ENCODE measurements at regions not wholly inside any gene's neighbourhood (a gene's known extent, or its start where the extent isn't known, plus 50 kb on each side); places are given as distances from the start of the nearest gene placed in this dataset.
A peak's percentile ranks its signal among the peaks of the same experiment; 100 is the strongest.

GRCh38 chr13:26929971-26930730 lies 169.6 kb upstream of the GPR12 start:
- peak; percentile 47 for DNase-seq

GRCh38 chr13:26927511-26927910 lies 166.9 kb upstream of the GPR12 start:
- DNase-seq: no peak

- DNase-seq: no peak
Observed at GRCh38 chr13:26926371-26926770, 165.8 kb upstream of the GPR12 start.

GRCh38 chr13:26923824-26924605 lies 163.4 kb upstream of the GPR12 start:
- no peak for DNase-seq

GRCh38 chr13:26921918-26922317 lies 161.3 kb upstream of the GPR12 start:
- DNase-seq: no peak

- no peak for DNase-seq
Observed at GRCh38 chr13:26920614-26921355, 160.2 kb upstream of the GPR12 start.

GRCh38 chr13:26919732-26920131 lies 159.1 kb upstream of the GPR12 start:
- DNase-seq: no peak

GRCh38 chr13:26919311-26919710 lies 158.7 kb upstream of the GPR12 start:
- DNase-seq: no peak

GRCh38 chr13:26914624-26915023 lies 154.0 kb upstream of the GPR12 start:
- no peak for DNase-seq

GRCh38 chr13:26914148-26914547 lies 153.6 kb upstream of the GPR12 start:
- DNase-seq: no peak

GRCh38 chr13:26910754-26911465 lies 150.3 kb upstream of the GPR12 start:
- DNase-seq: no peak

GRCh38 chr13:26909477-26909876 lies 148.9 kb upstream of the GPR12 start:
- no peak for DNase-seq

GRCh38 chr13:26908126-26908525 lies 147.5 kb upstream of the GPR12 start:
- DNase-seq: no peak

- DNase-seq: no peak
Observed at GRCh38 chr13:26899202-26899601, 138.6 kb upstream of the GPR12 start.

GRCh38 chr13:26897706-26898550 lies 137.3 kb upstream of the GPR12 start:
- DNase-seq: no peak

GRCh38 chr13:26896986-26897668 lies 136.5 kb upstream of the GPR12 start:
- DNase-seq: no peak

GRCh38 chr13:26895808-26896466 lies 135.4 kb upstream of the GPR12 start:
- no peak for DNase-seq

- DNase-seq: no peak
Observed at GRCh38 chr13:26895081-26895807, 134.7 kb upstream of the GPR12 start.

GRCh38 chr13:26888632-26889031 lies 128.0 kb upstream of the GPR12 start:
- no peak for DNase-seq

- DNase-seq: no peak
Observed at GRCh38 chr13:26887594-26887993, 127.0 kb upstream of the GPR12 start.

Data from activated effector memory CD4-positive, alpha-beta T cell treated with Interleukin-2 at 50 U/mL for 16 hours (primary cell).